ENCODE measurements at regions not wholly inside any gene's neighbourhood (a gene's known extent, or its start where the extent isn't known, plus 50 kb on each side); places are given as distances from the start of the nearest gene placed in this dataset.

GRCh38 chr1:118717893-118718292 is 270.2 kb downstream of the TBX15 start:
- DNase-seq: no peak

GRCh38 chr1:118716775-118717174 is 271.4 kb downstream of the TBX15 start:
- peak; percentile 22 for DNase-seq

- DNase-seq: no peak
Observed at GRCh38 chr1:118711356-118711755, 276.8 kb downstream of the TBX15 start.

DNA sequence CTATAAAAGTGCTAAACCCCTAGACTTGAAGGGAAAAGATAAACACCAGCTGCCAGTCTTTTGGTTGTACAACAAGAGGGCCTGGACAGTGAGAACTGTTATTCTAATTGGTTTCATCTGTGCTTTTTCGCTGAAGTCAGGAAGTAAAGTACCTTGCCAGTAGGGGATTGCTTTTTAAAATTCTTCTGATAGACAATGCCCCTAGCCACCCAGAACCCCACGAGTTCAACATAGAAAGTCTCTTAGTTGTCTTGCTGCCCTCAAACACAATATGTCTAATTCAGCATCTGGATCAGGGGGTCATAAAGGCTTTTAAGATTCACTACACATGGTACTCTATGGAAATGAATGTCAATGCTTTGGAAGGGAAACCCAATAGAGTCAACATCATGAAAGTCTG is 289.2 kb downstream of the TBX15 start:
- no peak for DNase-seq

DNA sequence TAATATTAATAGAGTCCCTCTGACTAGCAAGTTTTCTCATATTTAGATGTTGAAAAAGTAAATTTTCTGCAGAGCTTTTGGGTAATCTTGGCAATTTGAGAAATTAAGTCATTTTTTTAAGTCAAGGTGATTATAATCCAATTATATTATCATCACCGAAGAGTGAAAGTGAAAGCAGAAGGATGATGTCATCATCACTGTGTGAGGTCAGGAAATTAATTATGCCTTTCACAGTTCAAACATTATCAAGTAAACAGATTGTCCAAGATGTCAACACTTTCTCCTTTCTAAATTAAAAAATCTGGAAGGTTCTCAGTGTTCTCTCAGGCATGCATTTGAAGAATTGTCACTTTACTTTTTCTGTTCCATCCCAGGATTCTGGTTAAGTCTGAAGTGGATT is 296.0 kb downstream of the TBX15 start:
- peak; percentile 79 for DNase-seq

- peak; percentile 31 for DNase-seq
Observed at GRCh38 chr1:118688891-118689290, 299.3 kb downstream of the TBX15 start.

GRCh38 chr1:118661769-118662320 is 326.3 kb downstream of the TBX15 start:
- no peak for DNase-seq

DNA sequence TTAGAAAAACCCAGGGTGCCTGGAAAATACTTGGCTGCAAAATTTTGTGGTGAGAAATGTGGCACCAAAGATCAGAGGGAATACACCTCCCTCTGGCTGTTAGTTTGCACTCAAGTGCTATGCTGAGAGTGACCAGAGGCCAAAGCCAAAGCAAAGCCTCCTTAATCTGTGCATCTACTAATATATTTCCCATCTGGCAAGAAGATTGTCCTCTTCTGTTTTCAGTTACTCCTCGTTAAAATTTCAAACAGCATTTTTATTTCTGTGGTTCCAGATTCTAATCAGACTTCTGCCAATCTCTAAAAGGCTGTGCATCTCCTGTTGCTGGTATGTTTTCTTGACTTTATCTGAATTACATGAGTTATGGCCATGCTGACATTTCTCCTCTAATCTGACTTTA is 327.4 kb downstream of the TBX15 start:
- no peak for DNase-seq

GRCh38 chr1:118659646-118660045 is 328.5 kb downstream of the TBX15 start:
- DNase-seq: peak; percentile 11

DNA sequence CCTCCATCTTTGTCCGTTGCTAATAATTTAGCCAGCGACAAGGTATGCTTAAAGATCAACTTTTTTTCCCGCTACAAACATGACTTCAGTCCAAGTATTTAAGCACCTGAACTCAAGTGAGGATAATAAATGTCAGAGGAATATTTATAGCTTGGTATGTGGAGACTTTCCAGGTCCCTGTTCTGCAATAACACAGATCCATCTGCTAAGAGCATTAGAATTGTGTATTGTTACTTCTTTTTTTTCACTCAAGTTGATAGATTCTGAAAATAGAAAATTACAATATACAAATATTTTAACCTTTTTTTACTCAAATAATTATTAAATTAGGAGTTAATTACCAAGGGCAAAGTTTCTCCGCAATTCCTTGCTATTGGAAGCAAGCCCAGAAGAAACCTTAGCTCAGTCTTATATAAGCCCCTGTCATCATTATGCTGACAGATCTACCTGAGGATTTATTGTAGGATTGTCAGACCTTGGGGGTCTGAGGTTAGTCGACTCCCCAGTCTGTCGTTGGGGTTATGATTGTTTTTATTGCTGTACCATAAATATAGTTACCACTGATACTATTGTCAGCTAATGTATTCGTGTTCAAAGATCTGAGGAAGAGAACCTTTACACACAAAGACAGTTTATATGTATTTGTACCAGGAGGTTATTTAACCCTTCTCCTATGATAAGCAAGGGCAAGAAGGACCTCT is 337.9 kb downstream of the TBX15 start:
- DNase-seq: no peak

- no peak for DNase-seq
Observed at GRCh38 chr1:118649369-118650106, 338.6 kb downstream of the TBX15 start.

DNA sequence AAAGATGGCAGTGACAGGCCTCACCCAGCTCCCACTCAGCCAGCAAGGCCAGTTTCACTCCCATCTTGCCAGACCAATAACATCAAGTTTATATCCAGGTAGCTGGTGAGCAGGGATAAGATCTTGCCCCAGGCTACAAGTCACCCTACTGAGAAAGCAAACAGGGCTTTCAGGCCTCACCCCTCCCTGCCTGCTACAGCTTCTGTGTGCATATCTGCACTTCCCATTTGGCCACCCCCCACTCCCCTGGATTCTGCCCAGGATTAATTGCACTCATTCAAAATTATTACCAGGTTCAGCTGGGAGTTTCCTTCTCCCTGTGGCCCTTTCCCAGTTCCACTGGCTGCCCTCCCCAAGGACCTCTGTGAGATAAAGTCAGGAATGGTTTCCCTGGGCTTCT is 352.1 kb downstream of the TBX15 start:
- DNase-seq: no peak

- no peak for DNase-seq
Observed at GRCh38 chr1:118627435-118627834, 360.7 kb downstream of the TBX15 start.

DNA sequence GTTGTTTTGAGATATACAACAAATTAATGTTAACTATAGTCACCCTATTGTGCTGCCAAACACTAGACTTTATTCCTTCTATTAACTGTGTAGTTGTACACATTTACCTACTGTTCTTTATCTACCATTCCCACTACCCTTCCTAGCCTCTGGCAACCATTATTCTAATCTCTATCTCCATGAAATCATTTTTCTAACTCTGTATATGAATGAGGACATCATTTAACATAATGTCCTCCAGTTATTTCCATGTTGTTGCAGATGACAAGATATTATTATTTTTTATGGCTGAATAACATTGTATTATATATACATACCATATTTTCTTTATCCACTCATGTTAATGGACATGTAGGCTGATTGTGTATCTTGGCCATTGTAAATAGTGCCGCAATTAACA is 366.3 kb downstream of the TBX15 start:
- DNase-seq: no peak

DNA sequence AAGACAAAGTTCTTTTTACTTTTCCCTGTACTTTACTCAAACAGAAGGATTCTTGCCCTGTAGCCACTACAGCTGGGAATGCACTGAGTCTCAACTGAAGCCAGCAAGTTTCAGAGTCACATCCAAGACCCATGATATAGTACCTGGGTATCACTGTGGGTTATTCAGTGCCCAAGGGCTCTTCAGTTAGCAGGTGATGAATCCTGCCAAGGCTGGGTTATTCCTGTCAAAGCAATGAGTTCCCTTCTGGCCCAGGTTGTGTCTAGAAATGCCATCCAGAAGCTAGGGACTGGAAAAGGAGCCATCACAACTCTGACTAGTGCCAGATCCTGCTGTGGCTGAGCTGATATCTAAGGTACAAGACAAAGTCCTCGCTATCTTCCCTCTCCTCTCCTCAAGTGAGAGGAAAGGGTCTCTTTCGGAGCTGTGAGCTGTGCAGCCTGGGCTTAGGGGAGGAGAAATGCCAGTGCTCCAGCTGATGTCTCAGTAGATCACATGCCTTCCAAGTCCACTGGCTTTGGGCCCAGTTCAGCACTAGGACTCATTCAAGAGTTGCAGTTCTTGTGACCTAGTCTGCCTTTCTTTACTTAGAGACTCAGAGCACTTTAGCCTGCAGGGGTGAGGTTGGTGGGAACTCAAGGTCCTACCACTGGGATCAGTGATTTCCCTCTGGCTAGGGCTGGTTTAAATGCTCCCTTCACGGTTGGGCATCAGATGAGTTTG is 369.4 kb downstream of the TBX15 start:
- no peak for DNase-seq

- DNase-seq: no peak
Observed at GRCh38 chr1:118617916-118618315, 370.2 kb downstream of the TBX15 start.

GRCh38 chr1:118615066-118615465 is 373.1 kb downstream of the TBX15 start:
- no peak for DNase-seq

GRCh38 chr1:118589238-118589846 is 398.8 kb downstream of the TBX15 start:
- no peak for DNase-seq

DNA sequence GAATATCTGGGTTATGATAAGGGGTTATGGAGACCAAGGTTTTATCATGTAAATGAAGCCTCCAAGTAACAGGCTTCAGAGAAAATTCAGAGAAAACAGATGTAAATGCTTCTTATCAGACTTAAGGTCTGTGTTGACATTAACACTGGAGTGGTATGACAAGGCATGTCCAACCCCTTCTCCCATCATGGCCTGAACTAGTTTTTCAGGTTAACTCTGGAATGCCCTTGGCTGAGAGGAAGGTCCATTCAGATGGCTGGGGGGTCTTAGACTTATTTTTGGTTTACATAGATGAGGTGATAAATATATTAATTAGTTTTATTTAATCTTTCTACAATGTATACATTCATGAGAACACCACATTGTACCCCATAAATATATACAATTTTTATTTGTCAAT is 399.6 kb downstream of the TBX15 start:
- DNase-seq: peak; percentile 44

DNA sequence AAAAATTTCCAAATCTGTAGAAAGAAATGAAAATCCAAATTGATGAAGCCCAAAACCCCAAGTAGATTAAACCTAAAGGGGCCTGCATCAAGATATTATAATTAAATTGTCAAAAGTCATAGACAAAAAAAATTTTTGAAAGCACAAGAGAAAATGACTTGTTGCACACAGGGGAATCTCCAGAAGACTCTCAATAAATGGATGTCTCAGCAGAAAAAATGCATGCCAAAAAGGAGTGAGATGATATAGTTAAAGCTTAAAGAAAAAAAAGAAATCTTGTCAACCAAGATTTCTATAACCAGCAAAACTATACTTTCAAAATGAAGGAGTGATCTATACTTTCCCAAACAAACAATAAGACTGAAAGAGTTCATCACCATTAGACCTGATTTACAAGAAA is 393.2 kb upstream of the SPAG17 start:
- DNase-seq: no peak

DNA sequence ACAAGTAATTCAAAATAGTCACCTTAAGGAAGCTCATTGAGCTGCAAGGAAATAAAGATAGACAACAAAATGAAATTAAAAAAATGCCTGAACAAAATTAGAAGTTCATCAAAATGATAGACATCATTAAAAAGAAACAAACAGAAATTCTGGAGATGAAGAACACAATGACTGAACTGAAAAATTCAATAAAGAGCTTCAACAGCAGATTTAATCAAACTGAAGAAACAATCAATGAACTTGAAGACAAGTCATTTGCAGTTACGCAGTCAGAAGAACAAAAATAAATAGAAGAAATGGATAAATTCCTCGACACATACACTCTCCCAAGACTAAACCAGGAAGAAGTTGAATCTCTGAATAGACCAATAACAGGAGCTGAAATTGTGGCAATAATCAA is 390.0 kb upstream of the SPAG17 start:
- DNase-seq: no peak

GRCh38 chr1:118564961-118565703 is 380.1 kb upstream of the SPAG17 start:
- no peak for DNase-seq
